ENCODE measurements at regions not wholly inside any gene's neighbourhood (a gene's known extent, or its start where the extent isn't known, plus 50 kb on each side); places are given as distances from the start of the nearest gene placed in this dataset.

GRCh38 chr13:50080911-50081678, 65.9 kb downstream of the KCNRG start:
- Histone ChIP-seq H2AFZ (ENCODE audit: low read depth, low read length, severe bottlenecking) (no peak overlapping the region), H3K27me3 (ENCODE audit: low read length) (no peaks in the 10 kb centered on the region), H3K79me2 (ENCODE audit: insufficient read depth, low read length) (peaks cover 92% of the 10 kb centered on the region), H3K4me2 (ENCODE audit: low read depth, low read length, poor library complexity, severe bottlenecking) (peak overlapping the region; percentile 99), H3K9me3 (ENCODE audit: insufficient read depth, low read length) (no peaks in the 10 kb centered on the region), H3K9ac (ENCODE audit: low read length) (peak overlapping the region; percentile 100), H3F3A (ENCODE audit: insufficient read depth) (peaks cover 42% of the 10 kb centered on the region), H3K4me3 (ENCODE audit: insufficient read depth, low read length, poor library complexity, severe bottlenecking) (peak overlapping the region; percentile 91), H3K36me3 (ENCODE audit: low read length) (peaks cover 34% of the 10 kb centered on the region), H4K20me1 (ENCODE audit: low read depth, low read length) (peaks cover 40% of the 10 kb centered on the region), H3K9me2 (replicated peaks; ENCODE audit: insufficient read depth, low read length) (no peaks in the 10 kb centered on the region), H3K27ac (ENCODE audit: low read depth, low read length) (peak overlapping the region; percentile 96)
- TF ChIP-seq EZH2phosphoT487 (conservative IDR thresholded peaks at IDR 0.05; ENCODE audit: low read length) (no peak), CTCF (IDR thresholded peaks at IDR 0.05; ENCODE audit: insufficient read depth, low read length, poor library complexity, severe bottlenecking) (no peak)

- Histone ChIP-seq H2AFZ (ENCODE audit: low read depth, low read length, severe bottlenecking) (no peak overlapping the region), H3K27ac (ENCODE audit: low read depth, low read length) (peak overlapping the region; percentile 96), H3K4me3 (ENCODE audit: insufficient read depth, low read length, poor library complexity, severe bottlenecking) (peak overlapping the region; percentile 91), H4K20me1 (ENCODE audit: low read depth, low read length) (peaks cover 32% of the 10 kb centered on the region), H3K36me3 (ENCODE audit: low read length) (peaks cover 26% of the 10 kb centered on the region), H3F3A (ENCODE audit: insufficient read depth) (peaks cover 44% of the 10 kb centered on the region), H3K79me2 (ENCODE audit: insufficient read depth, low read length) (peaks cover 92% of the 10 kb centered on the region), H3K27me3 (ENCODE audit: low read length) (no peaks in the 10 kb centered on the region), H3K4me2 (ENCODE audit: low read depth, low read length, poor library complexity, severe bottlenecking) (peak overlapping the region; percentile 99), H3K9me3 (ENCODE audit: insufficient read depth, low read length) (no peaks in the 10 kb centered on the region), H3K9me2 (replicated peaks; ENCODE audit: insufficient read depth, low read length) (no peaks in the 10 kb centered on the region), H3K9ac (ENCODE audit: low read length) (peak overlapping the region; percentile 100)
- no peak for TF ChIP-seq EZH2phosphoT487 (conservative IDR thresholded peaks at IDR 0.05; ENCODE audit: low read length)
- TF ChIP-seq CTCF (IDR thresholded peaks at IDR 0.05; ENCODE audit: insufficient read depth, low read length, poor library complexity, severe bottlenecking): no peak
Observed at GRCh38 chr13:50081679-50082425, 66.6 kb downstream of the KCNRG start.

DNA sequence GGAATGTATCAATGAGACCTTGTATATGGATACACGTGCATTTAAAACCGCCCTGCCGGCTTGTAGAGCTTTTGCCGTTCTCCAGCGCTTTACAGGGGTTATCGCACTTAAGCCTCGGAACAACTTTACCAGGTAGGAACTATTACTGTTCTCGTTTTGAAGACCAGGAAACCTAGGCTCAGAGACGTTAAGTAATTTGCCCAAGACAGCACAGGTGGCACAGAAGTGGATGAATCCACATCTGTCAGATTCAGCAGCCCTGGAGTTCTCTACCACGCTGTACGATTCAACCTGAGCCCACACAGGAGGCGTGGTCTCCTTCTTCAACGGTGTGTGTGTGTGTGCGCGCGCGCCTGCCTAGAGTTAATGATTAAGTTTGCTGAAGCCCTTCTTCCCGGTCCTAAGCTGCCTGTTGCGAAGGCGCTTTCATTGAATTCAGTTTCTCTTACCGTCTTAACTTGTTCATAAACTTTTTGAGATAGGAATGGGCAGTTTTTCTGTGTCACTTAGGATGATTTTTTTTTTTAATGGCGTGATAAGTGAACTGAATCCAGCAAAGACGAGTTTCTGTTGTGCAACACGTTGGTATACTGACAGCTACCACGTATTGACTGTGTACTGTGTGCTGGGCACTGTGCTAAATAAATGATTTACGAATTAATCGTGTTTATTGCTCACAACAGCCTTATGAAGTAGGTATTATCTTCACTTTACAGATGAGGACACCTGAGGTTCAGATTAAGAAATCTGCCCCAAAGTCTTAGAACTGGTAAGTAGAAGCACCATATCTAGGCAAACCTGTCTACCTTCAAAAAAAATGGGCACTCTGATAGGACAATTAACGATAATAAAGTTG, 67.4 kb downstream of the KCNRG start:
- H3K27ac ChIP-seq (ENCODE audit: low read depth, low read length): peak overlapping the region; percentile 96
- peaks cover 25% of the 10 kb centered on the region for H4K20me1 ChIP-seq (ENCODE audit: low read depth, low read length)
- H2AFZ ChIP-seq (ENCODE audit: low read depth, low read length, severe bottlenecking): no peak overlapping the region
- peak overlapping the region; percentile 100 for H3K9ac ChIP-seq (ENCODE audit: low read length)
- TF ChIP-seq CTCF (IDR thresholded peaks at IDR 0.05; ENCODE audit: insufficient read depth, low read length, poor library complexity, severe bottlenecking) (no peak), EZH2phosphoT487 (conservative IDR thresholded peaks at IDR 0.05; ENCODE audit: low read length) (no peak)
- H3K36me3 ChIP-seq (ENCODE audit: low read length): peaks cover 26% of the 10 kb centered on the region
- no peaks in the 10 kb centered on the region for H3K27me3 ChIP-seq (ENCODE audit: low read length)
- no peaks in the 10 kb centered on the region for H3K9me3 ChIP-seq (ENCODE audit: insufficient read depth, low read length)
- peaks cover 92% of the 10 kb centered on the region for H3K79me2 ChIP-seq (ENCODE audit: insufficient read depth, low read length)
- H3K4me2 ChIP-seq (ENCODE audit: low read depth, low read length, poor library complexity, severe bottlenecking): peak overlapping the region; percentile 78
- no peaks in the 10 kb centered on the region for H3K9me2 ChIP-seq (replicated peaks; ENCODE audit: insufficient read depth, low read length)
- H3K4me3 ChIP-seq (ENCODE audit: insufficient read depth, low read length, poor library complexity, severe bottlenecking): peak overlapping the region; percentile 70
- peaks cover 50% of the 10 kb centered on the region for H3F3A ChIP-seq (ENCODE audit: insufficient read depth)

All from SU-DHL-6 (cell line).